Right lobe of liver (tissue), 6 donors: ENCODE measurements at regions not wholly inside any gene's neighbourhood (a gene's known extent, or its start where the extent isn't known, plus 50 kb on each side); places are given as distances from the start of the nearest gene placed in this dataset.
A peak's percentile ranks its signal among the peaks of the same experiment; 100 is the strongest.

Source experiments
- ATAC-seq, 4 donors: fragments of 200-7000 bp; cut with Tn5 transposase; one replicate each; pipeline ENCODE4 v1.9.1; 2020; ENCODE audit warnings: mild to moderate bottlenecking in 4 of 4, moderate library complexity in 4 of 4
- DNase-seq, 3 donors: peaks; one replicate each; pipeline ENCODE4 v3.0.0-alpha.2; 2020
- H3K27ac ChIP-seq, 3 donors: fragments of 200-600 bp; one replicate each; pipeline ENCODE4 v1.8.0; 2022
- H3K27me3 ChIP-seq, 2 donors: fragments of 200-600 bp; one replicate each; pipeline ENCODE4 v1.8.0; 2022
- H3K36me3 ChIP-seq, 4 donors: fragments of 200-600 bp; sonication (generic) in 1 of 4; one replicate each; pipeline versions ENCODE4 v1.5.1 to v1.8.0; 2017 to 2022; ENCODE audit warnings: control low read depth in 1 of 4
- H3K4me1 ChIP-seq, 4 donors: fragments of 200-600 bp; sonication (generic) in 1 of 4; one replicate each; pipeline versions ENCODE4 v1.5.1 to v1.8.0; 2017 to 2022; ENCODE audit warnings: control low read depth in 1 of 4
- H3K4me3 ChIP-seq, 3 donors: fragments of 200-600 bp; one replicate each; pipeline ENCODE4 v1.8.0; 2022
- H3K9me3 ChIP-seq, 4 donors: fragments of 200-600 bp; sonication (generic) in 1 of 4; one replicate each; pipeline versions ENCODE4 v1.5.1 to v1.8.0; 2017 to 2022; ENCODE audit warnings: control low read depth in 1 of 4
- CTCF ChIP-seq, 4 donors: fragments of 200-600 bp in 3 of 4; fragments of 450-650 bp in 1 of 4; IDR thresholded peaks; one replicate each; pipeline versions ENCODE4 v1.5.1 to v1.8.0; 2016 to 2022; ENCODE audit warnings: antibody characterized with exemption in 4 of 4, mild to moderate bottlenecking in 2 of 4
- POLR2A ChIP-seq: fragments of 450-650 bp; IDR thresholded peaks from one replicate; pipeline ENCODE4 v1.6.1; 2017; ENCODE audit warnings: antibody characterized with exemption, mild to moderate bottlenecking
- WGBS: methylation state at CpG from one replicate; pipeline ENCODE4 v1.1.6; 2018; ENCODE audit warnings: low coverage, low lambda C conversion rate; ENCODE audit not compliant: insufficient coverage; ENCODE audit errors: missing lambda C conversion rate; 5-methylcytosine and 5-hydroxymethylcytosine counted together
- intact Hi-C, 2 donors: fragments of 100-400 bp; cut with DNase I; formaldehyde crosslinking; loops; one replicate each; pipeline versions ENCODE4 v1.11.2 to v1.14.1; 2022
- small RNA-seq, 2 experiments: library from RNA; depleted of rRNA; stranded (forward); fragments of <200 nt; gene quantifications; one replicate each; pipeline ENCODE3, GENCODE V24; 2016
- donor health status: DM: no; HTN: yes; CAD: no.
- donor health status: DM: no; HTN: no; CAD: no.
- donor health status: DM: no; HTN: no; CAD: no.
- donor health status: DM: no; HTN: yes; CAD: no.
- donor health status: DM: no; HTN: yes; CAD: no.

- TF ChIP-seq CTCF (IDR thresholded peaks at IDR 0.05) = no peak
- no peak for TF ChIP-seq POLR2A
- H3K9me3 ChIP-seq = no peaks in the 10 kb centered on the region
- no peaks in the 10 kb centered on the region for H3K27me3 ChIP-seq
- peaks cover 0 to 18% (median 0%) of the 10 kb centered on the region in 4 donors for H3K4me1 ChIP-seq
- peak; percentile 35 to 60 (median 58) for ATAC-seq
- no peak for DNase-seq
- H3K36me3 ChIP-seq = peaks cover 0 to 3% (median 0%) of the 10 kb centered on the region in 4 donors
- intact Hi-C loops = no loop called here
- H3K27ac ChIP-seq = no peak overlapping the region
- no peak overlapping the region for H3K4me3 ChIP-seq
- WGBS = 48% methylated on average over 6 of the region's 7 CpGs
These were observed 53.5 kb upstream of the SVIL start for GRCh38 chr10:29688230-29688661.

- DNase-seq = no peak
- Histone ChIP-seq H3K4me3 (no peak overlapping the region), H3K4me1 (peaks cover 0 to 18% (median 0%) of the 10 kb centered on the region in 4 donors), H3K27me3 (no peaks in the 10 kb centered on the region), H3K9me3 (no peaks in the 10 kb centered on the region), H3K27ac (no peak overlapping the region), H3K36me3 (peaks cover 0 to 3% (median 0%) of the 10 kb centered on the region in 4 donors)
- WGBS = 40% methylated on average over 10 of the region's 10 CpGs
- TF ChIP-seq POLR2A (no peak), CTCF (IDR thresholded peaks at IDR 0.05) (no peak)
- peak; percentile 58 to 81 (median 68) for ATAC-seq
- intact Hi-C loops = no loop called here
These were observed 52.8 kb upstream of the SVIL start for GRCh38 chr10:29687421-29688164.

- TF ChIP-seq POLR2A = no peak
- TF ChIP-seq CTCF (IDR thresholded peaks at IDR 0.05) = no peak
These were observed 50.7 kb upstream of the SVIL start for GRCh38 chr10:29685506-29685905.

More at GRCh38 chr10:29685506-29685905, 50.7 kb upstream of the SVIL start:
- Histone ChIP-seq H3K4me1 (peaks cover 0 to 18% (median 0%) of the 10 kb centered on the region in 4 donors), H3K27ac (no peak overlapping the region), H3K9me3 (no peaks in the 10 kb centered on the region), H3K36me3 (peaks cover 0 to 3% (median 0%) of the 10 kb centered on the region in 4 donors), H3K4me3 (no peak overlapping the region), H3K27me3 (no peaks in the 10 kb centered on the region)
- intact Hi-C loops = no loop called here
- ATAC-seq (no peak), DNase-seq (no peak)
- WGBS = 86% methylated on average over 4 of the region's 4 CpGs

Small RNA genes lying in the stretch of these regions (small RNA-seq; reads per million reads assigned to genes)
- gene CKS1BP2 = 0 reads per million in 2 experiments
- 0 reads per million in 2 experiments for gene RNU6-908P
